ENCODE measurements at regions not wholly inside any gene's neighbourhood (a gene's known extent, or its start where the extent isn't known, plus 50 kb on each side); places are given as distances from the start of the nearest gene placed in this dataset.

DNA sequence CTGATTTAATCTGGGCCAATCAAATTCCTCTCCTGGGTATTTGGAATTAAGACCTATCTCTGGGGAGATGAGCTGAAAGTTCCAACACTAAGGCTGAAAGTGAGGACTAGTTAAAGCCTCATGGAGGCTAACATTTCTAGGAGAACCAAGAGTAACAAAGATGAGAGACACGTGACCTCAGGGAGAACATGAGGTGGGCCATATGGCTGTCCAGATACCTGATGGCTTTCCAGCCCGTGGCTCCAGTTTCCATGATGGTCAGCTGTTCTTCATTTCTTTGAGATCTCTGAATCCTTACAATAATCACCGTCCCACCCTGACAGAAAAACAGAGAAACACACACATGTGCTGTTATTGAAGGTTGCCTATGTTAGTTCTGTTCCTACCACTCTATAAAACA is 66.1 kb downstream of the LEPR start:
- TF ChIP-seq POLR2A (IDR thresholded peaks at IDR 0.05) = no peak
- TF ChIP-seq, protein P1, sequence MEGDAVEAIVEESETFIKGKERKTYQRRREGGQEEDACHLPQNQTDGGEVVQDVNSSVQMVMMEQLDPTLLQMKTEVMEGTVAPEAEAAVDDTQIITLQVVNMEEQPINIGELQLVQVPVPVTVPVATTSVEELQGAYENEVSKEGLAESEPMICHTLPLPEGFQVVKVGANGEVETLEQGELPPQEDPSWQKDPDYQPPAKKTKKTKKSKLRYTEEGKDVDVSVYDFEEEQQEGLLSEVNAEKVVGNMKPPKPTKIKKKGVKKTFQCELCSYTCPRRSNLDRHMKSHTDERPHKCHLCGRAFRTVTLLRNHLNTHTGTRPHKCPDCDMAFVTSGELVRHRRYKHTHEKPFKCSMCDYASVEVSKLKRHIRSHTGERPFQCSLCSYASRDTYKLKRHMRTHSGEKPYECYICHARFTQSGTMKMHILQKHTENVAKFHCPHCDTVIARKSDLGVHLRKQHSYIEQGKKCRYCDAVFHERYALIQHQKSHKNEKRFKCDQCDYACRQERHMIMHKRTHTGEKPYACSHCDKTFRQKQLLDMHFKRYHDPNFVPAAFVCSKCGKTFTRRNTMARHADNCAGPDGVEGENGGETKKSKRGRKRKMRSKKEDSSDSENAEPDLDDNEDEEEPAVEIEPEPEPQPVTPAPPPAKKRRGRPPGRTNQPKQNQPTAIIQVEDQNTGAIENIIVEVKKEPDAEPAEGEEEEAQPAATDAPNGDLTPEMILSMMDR (IDR thresholded peaks at IDR 0.05) = no peak

Measured in heart left ventricle (tissue), 13 donors.